CD4-positive, alpha-beta T cell treated with Interleukin-10 for 1 hour (primary cell): ENCODE measurements at regions not wholly inside any gene's neighbourhood (a gene's known extent, or its start where the extent isn't known, plus 50 kb on each side); places are given as distances from the start of the nearest gene placed in this dataset.

Source experiments
- DNase-seq: peaks from one replicate; pipeline ENCODE4 v3.0.0-alpha.2; 2020

DNA sequence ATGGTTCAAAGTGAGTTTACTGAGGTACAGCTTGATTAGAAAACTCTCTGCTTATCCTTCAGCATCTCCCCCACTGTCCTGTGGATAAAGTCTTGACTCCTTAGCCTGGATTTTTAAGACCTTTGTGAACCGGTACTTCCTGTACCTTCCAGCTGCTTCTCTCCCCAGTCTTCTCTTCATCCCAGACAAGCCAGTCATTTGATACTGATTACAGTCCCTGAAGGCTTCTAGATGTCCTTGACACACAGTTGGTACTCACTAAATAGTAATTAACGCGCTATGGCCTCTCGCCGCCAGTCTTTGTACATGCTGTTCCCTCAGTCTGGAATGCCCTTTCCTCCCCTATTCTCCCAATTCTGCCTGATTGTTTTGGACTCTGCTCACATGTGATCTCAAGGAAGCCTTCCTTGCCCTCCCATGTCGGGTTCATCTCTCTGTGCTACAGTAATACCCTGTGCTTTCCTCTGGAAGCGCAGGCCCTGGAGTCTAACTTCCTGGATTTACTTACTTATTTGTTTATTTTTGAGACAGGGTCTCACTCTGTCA lies 50.6 kb upstream of the PTGR2 start:
- DNase-seq, result no peak

DNA sequence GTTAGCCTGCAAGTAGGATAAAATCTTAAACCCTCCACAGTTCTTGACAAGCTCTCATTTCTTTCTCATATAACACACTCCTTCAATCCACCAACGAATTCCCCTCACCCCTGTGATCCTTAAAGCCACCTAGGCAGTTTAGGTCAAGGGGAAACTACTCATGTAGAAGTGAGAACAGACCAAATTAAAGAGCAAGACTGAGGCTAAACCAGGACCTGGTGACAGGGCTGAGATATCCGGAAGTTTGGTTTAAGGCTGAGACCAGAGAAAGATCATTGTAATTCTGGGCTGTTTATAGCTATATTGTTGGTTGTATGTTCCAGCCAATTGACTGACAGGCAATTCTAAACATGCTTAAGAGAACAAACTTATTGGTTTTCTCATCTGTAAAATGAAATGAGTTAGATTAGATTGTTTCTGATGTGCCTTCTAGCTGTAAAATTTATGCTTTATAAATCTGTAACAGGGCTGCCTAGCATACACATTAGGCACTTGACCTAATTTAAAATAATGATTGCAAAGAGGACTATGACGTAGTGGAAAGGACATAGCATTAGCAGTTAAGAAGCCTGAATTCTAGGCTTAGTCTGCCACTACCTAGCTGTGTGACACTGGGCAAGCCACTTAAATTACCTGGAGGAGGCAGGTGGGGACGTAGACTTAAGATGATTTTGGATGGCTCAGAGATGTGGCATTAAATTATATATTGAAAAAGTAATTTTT lies 53.9 kb upstream of the PTGR2 start:
- DNase-seq, result no peak

- no peak for DNase-seq
Measured at GRCh38 chr14:73796893-73797542, 54.6 kb upstream of the PTGR2 start.

DNA sequence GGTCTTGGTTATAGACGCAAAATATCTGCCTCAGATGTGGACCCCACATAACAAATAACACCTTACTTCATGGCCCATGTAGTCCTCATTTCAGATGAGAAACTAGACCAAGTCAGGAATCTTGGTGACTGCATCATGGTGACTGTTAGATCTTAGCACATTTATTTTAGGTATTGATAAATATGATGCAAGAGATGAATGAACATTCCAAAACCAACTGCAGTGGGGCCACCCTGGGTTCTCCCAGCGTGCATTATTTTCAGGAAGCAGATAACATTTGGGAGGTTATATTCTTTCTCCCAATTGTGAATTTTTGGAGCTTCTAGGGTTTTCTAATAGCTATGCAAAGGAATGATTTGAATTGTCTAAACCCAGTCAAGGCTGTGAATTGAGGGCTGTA lies 55.2 kb upstream of the PTGR2 start:
- no peak for DNase-seq

DNA sequence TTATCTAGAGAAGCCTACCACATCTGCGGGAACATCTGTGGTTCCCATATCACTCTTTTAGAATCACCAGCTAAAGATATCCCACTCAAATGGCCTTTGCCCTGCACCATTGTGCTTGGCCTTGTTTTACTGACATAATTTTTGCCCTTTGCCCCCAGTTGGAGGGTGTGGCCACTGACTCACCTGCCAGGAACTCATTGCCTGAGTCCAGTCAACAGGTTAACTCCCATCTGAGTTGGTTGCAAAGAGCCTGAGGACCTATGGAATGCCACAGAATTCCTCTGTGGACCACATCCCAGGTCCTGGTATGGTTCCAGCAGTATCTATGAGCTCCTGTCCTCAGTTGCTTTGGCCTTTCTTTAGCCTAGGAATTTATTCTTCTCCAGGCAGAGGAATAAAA lies 55.7 kb upstream of the PTGR2 start:
- no peak for DNase-seq

- DNase-seq, result no peak
Measured at GRCh38 chr14:73795466-73795865, 56.2 kb upstream of the PTGR2 start.

DNA sequence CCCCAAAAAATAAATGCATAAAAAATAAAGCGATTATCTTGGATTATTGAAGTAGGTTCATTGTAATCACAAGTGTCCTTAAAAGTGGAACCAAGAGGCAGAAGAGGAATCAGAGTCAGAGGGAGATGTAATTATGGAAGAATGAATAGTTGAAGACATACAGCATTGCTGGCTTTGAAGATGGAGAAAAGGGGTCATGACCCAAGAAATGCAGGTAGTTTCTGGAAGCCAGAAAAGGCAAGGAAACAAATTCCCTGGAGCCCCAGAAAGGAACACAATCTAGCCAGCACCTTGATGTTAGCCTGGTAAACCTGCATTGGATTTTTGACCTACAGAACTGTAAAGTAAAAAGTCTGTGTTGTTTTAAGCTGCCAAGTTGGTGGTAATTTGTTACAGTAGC lies 57.5 kb upstream of the PTGR2 start:
- DNase-seq, result no peak

DNA sequence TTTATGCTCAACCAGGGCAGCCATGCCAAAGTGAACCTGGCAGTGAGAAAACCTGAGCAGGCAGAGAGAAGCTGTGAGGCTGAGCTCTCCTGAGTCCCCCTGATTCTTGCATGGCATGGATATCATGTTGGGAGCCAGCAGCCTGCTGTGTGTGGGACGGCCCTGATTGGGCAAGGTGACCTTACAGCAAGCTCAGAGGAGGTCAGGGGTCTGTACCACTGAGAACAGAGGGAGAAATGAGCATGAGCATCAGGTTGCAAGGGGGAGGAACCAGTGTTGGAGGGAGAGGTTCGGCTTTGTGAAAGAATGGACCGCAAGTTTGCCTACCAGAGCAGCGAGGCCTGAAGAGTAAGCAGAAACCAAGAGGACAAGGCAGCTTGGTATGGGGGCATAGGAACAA lies 59.1 kb upstream of the PTGR2 start:
- DNase-seq, result no peak

DNA sequence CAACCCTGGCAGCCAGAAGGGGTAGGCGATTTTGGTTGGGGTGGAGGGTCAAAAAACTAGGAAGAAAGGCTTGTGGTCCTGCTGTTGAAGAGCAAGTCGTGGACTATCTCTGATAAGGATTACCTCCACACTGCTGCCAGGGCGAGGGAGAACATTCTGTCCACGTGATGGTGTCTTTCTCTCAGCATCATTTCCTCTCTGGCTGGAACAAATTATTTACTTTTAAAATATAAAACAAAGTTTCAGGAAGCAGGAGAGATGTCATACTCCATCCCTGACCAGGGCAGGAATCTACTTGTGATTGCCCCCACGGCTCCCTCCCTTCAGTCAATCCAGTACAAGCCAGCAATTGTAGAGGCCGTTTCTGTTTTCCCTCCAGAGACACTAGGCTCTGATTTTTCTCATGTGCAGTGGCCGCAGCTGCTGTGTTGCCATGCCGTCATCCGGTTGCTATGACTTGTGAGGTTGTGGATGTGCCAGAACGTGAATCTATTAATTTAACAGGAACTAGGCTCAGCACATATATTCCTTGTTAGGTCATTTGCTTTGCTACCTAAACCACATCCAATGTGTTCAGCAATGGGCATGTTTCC lies 61.5 kb upstream of the PTGR2 start:
- DNase-seq, result no peak

DNA sequence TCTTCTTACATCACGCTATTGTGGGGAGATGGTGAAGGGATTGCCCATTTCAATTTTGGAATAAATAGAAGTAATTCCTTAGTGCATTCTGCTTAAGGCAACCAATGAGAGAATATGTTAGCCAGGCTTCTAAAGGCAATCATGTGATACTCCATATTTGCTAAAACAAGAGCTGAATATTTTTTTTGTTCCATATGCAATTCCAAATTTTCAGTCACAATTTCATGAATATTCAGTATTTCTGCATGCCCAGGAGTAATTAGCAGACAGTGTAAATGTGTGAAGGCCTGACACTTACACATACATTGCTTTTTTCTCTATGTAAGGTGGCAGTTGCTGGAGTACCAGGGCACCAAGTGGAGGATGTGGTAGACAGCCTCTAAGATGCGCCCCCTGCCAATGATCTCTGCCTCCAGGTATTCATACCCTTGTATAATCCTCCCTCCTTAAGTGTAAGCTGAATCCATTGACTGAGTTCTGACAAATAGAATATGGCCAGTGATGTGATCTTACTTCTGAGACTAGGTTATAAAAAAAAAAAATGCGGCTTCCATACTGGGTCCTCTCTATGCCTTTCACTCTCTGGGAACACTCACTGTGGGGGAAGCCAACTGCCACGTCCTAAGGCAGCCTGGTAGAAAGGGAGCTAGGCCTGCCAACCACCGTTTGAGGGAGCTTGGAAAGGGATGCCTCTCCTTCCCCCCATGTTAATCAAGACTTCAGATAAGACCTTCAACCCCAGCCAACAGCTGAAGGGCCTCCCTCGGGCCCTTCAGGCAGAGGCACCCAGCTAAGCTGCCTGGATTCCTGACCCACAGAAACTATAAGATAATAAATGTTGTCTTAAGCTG lies 62.7 kb upstream of the PTGR2 start:
- no peak for DNase-seq

DNA sequence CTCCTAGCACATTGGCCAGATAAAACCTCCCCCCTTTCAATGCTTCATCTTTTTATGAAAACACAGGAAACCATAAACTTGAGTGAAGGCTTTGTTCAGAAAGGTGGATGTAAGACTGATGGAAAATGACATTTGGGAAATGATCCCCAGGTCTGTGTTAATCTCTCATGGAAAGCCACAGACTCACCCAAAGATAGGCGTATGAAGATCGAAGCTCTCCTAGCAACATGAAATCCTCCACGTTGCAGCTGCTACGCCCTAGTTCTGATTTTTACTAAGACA lies 63.4 kb upstream of the PTGR2 start:
- DNase-seq, result no peak

GRCh38 chr14:73787486-73788316 lies 63.9 kb upstream of the PTGR2 start:
- peak; percentile 21 for DNase-seq

- DNase-seq, result peak; percentile 68
Measured at GRCh38 chr14:73786636-73787485, 64.8 kb upstream of the PTGR2 start.

DNA sequence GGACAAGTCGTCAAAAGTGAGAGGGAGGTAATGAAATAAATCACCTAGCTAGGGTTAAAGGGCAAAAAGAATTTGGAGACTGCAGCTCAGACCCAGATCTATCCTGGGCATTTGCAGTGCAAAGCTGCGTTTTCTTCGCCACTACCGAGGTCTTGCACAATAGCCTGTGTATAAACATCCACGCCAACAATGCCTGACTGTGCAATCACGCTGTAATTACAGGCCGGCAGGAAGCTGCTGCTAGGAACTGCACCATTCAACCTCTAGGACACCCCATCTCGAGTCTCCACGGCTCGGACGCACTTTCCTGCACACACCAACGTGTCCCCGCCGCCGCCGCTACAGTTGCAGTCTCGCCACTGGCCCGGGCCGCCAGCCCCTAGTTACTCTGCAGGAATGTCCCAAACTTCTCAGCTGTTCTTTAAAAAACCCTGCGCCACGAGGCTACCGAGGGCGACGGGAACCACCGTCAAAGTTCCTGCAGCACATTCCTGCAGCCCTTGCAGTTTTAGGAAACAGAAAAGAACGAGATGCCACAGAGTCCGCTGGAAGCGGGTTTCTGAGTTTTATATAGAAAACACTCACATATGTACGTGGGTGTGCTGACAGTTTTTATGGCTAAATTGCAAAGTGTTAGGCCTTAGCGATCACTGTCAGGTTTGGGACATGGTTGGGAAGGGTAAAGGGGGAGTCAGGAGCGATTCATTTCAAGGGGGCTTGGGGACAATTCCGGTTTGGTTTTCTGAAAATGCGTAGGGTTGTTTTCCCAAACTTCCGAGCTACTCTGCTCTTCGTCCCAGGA lies 65.6 kb upstream of the PTGR2 start:
- peak; percentile 72 for DNase-seq

- DNase-seq, result peak; percentile 20
Measured at GRCh38 chr14:73785336-73785833, 66.2 kb upstream of the PTGR2 start.

GRCh38 chr14:73784988-73785313 lies 66.7 kb upstream of the PTGR2 start:
- no peak for DNase-seq

DNA sequence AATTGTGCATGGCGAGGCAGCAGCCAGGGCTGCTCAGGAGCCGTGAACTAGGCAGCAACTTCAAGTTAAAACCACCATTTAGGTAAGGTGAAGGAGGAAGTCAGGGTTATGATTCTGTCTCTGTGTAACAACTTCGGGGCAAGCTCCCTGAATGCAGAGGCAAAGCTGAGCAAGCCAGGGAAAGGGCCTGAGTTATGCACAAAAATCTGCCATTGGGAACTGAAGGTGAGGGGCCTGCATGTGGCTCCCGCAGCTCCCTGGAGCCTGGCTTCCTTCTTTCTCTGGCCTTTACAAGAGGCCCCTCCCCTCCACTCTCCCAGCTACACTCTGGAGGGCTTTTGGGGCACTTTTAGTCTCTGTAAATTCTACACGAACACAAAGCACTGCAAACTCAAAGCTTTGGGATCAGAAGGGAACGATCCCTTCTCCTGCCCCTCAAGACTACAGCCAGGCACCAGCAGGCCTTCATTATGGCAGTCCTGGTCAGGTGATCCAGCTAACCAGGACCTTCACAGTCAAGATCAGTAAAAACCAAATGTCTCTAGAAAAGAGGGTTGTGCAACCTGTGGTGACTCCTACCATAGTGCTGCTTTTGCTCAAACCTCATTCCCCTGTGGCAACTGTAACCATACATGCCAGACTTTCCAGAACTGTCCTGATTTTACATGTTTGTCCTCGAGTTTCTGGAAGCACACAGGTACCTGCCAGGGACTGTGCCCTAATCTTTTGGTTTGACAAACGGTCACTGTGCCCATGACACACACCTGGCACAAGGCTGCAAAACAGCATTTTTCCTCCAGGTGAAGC lies 67.2 kb upstream of the PTGR2 start:
- peak; percentile 10 for DNase-seq

- DNase-seq, result no peak
Measured at GRCh38 chr14:73783107-73783727, 68.4 kb upstream of the PTGR2 start.

GRCh38 chr14:73782623-73783022 lies 68.4 kb upstream of the PNMA1 start:
- no peak for DNase-seq
